Stimulated activated CD4-positive, alpha-beta T cell treated with anti-CD3 and anti-CD28 coated beads, Interleukin-4, amount 100 ng/mL, for 48 hours (primary cell): ENCODE measurements at regions not wholly inside any gene's neighbourhood (a gene's known extent, or its start where the extent isn't known, plus 50 kb on each side); places are given as distances from the start of the nearest gene placed in this dataset.
"Not testable (repeated sequence)": the region's sequence is repeated elsewhere in the genome, so short reads cannot be mapped to it uniquely, and the experiment has no call there.

ENCODE experiments used
- DNase-seq, 2 donors: peaks; one replicate each; pipeline ENCODE4 v3.0.0-alpha.2; 2020; ENCODE audit warnings: low read depth in 2 of 2

DNA sequence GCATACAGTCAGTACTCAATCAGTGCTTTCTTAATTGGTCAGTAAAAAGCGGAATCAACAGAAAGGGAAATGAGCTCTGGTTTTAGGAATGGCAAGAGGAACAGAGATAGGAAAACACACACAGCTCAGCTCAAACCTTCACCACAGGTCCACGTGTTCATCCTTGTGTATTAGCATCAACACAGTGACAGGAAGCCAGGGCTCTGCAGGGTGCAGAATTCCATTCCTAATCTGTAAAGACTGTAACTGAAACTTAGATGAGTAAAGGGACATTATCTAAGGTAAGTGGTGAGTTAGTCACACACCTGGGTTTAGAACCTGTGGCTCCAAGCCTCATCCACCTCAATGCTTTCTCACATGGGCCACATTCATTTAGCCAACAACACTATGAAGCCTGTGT is 1242.2 kb upstream of the TMEM132C start:
- no peak for DNase-seq

DNA sequence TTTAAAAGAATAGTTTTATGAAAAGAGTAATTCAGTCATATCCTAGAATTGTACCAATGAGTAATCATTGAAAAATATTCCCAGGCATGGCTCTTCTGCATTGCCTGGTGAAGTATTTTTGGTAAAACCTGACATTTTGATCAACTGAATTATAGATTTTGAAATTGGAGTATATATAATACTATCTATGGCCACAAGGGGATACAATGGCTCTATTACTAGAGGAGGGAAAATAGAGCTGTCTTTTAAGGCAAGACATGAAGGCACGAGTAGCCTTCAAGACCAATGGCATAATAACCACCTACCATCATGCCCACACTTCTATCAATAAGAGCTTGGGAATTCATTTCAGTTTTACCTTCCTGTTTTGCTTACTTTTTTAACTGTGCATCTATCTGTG is 1241.4 kb upstream of the TMEM132C start:
- no peak for DNase-seq

DNA sequence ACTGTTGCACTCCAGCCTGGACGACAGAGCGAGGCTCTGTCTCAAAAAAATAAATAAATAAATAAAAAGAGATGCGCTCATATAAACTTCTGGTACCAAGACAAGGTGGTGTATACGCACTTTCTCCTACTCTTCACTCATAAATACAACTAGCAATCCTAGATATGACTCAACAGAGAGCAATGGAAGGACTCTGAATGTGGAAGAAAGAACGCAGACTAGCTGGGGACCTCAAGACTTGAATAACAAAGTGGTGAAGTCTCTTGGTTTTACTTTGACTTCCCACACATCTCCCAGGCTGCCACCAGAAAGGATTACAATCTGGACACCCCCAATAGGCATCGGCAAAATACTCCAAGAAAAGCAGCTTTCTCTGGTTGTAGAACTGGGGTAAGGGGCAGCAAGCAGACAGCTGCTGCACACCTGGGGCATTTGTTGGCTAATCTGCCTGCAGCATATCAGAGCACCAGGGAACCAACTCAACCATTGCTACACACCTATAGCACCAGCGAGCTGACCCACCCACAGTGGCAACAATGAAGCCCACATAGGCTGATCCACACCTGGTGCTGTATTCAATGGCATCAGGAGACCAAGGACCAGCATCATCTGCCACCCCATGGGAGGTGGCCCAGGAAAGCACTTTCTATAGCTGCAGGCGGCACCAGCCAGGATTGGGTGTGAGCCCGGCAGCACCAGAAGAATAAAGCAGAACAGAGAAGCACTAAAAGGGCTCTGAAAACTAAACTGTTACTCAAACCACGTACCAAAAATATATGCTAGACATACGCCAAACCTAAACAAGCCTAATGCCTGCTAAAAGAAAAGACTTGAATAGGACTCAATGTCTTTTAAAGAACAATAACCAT is 1231.7 kb upstream of the TMEM132C start:
- DNase-seq, result no peak

- DNase-seq, result no peak
Measured at GRCh38 chr12:127038152-127038551, 1228.8 kb upstream of the TMEM132C start.

GRCh38 chr12:127038761-127039160 is 1228.2 kb upstream of the TMEM132C start:
- DNase-seq, result no peak

DNA sequence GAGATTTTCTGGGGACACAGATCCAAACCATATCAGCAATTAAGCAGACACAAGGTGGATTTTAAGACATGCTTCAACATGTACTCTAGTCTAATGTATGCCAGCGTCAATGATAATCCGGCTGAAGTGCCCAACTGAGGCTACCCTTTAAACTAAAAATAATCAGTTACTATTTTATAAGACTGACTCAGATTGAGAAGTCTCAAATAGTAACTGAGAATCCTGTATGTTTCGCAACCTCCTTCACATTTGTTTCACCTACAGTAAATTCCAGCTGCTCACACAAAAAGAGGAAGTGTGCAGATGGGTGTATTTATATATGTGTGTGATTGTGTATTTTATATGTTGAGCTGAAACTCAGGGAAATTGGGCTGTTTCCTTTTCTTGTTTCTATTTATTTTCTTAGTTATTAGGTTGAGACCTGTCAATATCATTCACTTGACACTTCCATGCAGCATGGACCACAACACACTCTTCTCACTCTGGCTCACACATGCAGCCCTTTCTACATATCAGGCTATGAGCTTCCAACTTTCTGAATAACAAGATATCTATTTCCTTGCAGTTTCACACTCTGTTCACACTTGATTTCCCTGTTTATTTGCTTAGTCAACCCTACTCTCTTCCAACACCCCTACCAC is 1224.9 kb upstream of the TMEM132C start:
- no peak for DNase-seq

DNA sequence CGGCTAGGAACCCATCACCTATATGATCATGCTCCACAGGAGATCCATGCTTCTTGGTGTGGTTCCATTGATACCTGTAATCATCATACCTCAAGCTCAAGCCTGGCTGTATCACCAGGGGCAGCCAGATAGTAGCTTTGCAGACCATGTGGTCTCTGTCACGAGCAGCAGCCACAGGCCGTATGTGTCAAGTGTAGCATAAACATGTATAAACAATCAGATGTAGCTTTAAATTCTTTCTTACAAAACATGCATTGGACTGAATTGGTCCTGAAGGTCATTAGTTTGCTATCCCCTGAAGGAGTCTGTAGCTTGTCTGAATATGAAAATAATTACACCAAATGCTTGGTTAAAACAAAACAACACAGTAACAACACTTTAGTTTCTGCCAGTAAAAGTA is 1223.2 kb upstream of the TMEM132C start:
- no peak for DNase-seq

DNA sequence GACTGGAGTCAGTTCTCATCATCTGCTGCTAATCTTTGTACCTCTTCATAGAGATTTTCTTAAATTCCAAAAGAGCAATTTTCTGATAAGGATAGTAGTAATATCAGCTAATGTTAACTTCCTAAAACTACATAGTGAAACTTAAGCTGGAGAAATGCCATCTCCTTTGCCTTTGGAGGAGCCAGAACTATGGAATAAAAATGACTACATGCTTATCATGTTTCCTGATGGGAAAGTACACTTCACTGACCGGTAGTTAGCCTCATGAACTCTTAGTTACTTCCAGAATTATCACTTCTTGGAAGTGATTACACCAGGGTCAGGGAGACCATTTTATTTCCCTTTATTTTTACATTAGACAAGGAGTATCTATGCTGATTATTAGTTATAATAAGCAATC is 1222.1 kb upstream of the TMEM132C start:
- no peak for DNase-seq

DNA sequence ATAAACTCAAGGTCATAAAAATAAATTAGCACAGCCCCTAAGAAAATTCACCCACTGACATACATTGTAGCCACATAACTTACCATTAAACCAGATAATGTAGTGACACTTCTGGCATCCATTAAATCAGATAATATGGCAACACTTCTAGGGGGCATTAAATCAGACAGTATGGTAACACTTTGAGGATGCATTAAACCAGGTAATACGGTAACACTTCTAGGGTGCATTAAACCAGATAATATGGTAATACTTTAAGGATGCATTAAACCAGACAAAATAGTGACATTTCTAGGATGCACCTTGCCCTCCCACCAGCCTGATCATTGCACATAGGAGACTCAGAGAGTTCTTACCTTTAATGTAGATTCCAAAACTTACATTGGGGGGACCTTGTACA is 1220.5 kb upstream of the TMEM132C start:
- DNase-seq, result no peak

- DNase-seq, result no peak
Measured at GRCh38 chr12:127048057-127048456, 1218.9 kb upstream of the TMEM132C start.

DNA sequence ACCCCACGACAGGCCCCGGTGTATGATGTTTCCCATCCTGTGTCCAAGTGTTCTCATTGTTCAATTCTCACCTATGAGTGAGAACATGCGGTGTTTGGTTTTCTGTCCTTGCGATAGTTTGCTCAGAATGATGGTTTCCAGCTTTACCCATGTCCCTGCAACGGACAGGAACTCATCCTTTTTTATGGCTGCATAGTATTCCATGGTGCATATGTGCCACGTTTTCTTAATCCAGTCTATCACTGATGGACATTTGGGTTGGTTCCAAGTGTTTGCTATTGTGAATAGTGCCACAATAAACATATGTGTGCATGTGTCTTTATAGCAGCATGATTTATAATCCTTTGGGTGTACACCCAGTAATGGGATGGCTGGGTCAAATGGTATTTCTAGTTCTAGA is 1218.4 kb upstream of the TMEM132C start:
- not testable (repeated sequence) for DNase-seq

GRCh38 chr12:127051139-127051538 is 1215.8 kb upstream of the TMEM132C start:
- no peak for DNase-seq

DNA sequence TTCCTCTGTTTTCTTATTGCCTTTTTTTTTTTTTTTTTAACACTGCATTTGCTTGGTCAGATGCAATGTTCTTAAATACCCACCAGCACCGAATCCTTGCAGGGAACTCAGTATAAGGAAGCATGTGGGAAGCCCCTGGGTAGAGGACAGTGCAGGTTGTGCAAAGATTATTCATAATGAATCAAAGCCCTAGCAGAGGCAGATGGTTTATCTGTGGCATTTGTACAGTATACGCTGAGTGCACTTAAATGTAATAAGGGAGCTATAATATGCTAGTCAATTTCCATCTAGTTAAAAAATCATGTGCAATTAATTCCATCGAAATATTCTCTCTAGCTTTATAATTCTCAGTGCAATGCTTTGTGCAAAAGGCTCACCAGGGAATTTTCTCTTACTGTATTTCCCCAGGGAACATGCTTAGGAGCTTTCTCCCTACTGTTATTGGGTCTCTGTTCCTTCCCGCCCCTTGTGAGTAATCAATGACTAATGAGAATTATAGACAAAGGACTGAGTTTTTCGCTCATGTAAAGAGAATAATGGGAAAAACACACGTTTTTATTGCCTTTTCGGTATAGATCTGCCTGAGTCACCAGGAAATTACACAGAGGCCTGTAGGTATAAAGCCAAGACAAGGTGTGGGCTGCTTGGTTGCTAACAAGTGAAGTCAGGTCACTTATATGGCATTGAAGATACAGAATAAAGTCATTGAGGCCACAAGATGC is 1214.3 kb upstream of the TMEM132C start:
- no peak for DNase-seq

DNA sequence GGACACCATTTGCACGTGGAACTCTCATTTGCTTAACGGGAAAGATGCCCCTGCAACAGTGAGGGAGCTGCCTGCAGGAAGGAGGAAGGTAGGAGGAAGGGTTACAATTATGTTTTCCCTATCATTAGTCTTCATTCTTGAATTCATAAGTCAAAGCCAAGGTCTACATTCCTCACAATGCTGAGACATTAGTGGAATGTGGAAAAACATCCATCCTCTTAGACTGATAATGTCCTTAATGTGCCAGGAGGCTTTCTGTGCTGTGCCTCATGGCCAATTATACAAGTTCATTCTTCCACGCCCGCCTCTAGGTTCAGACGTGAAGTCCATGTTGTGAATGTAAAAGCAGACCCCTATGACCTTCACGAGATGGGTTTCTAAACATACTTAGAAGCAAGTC is 1212.4 kb upstream of the TMEM132C start:
- DNase-seq, result no peak

GRCh38 chr12:127060310-127060847 is 1206.6 kb upstream of the TMEM132C start:
- DNase-seq, result no peak

- DNase-seq, result no peak
Measured at GRCh38 chr12:127060933-127061332, 1206.0 kb upstream of the TMEM132C start.

- no peak for DNase-seq
Measured at GRCh38 chr12:127063339-127064072, 1203.5 kb upstream of the TMEM132C start.

DNA sequence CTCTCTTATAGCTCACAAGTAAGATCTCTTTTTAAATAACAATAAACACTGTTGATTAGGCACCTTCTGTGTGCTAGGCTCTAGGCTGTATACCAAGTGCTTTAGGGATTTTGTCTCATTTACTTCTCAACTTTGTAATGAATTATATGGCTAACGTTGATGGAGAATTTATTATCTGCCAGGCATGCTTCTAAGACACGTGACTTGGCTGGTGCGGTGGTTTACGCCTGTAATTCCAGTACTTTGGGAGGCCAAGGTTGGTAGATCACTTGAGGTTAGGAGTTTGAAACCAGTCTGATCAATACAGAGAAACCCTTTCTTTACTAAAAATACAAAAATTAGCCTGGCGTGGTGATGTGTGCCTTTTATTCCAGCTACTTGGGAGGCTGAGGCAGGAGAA is 1202.8 kb upstream of the TMEM132C start:
- no peak for DNase-seq

DNA sequence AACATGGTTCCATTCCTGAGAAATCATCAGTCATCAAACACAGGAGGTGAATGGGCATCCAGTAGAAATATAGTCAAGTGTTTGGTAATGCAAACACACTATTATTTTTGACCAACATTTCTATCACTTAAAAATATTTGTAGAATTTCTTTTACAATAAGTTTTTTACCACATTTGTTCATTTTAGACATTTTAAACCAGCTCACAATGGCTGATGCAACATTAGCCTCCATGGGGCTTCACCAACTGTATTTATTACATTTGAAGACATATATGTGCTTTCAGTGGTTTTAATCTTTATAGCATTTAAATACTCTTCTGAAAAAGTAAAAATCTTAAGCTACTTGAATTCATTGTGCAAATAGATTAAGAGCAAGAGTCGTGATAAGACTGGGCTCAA is 1201.4 kb upstream of the TMEM132C start:
- DNase-seq, result no peak

GRCh38 chr12:127070515-127071157 is 1196.3 kb upstream of the TMEM132C start:
- no peak for DNase-seq

DNA sequence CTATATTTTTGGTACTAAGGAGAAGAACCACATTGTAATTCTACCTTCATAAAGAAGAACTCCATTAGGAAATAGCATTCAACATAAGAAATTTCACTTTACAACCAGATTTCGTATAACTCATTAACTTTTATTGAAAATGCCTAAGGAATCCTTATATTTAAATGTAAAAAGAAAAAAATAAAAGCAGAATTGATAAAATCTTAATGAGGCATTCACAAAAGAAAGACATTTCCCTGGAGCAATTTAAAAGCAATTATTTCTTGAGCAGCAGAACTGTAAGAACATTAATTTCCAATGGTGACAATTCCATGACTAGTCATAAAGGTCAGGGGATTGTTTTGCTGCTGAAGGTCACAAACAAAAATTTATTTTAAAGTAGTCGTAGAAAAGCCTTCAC is 1192.8 kb upstream of the TMEM132C start:
- DNase-seq, result no peak
